ENCODE measurements at regions not wholly inside any gene's neighbourhood (a gene's known extent, or its start where the extent isn't known, plus 50 kb on each side); places are given as distances from the start of the nearest gene placed in this dataset.

DNA sequence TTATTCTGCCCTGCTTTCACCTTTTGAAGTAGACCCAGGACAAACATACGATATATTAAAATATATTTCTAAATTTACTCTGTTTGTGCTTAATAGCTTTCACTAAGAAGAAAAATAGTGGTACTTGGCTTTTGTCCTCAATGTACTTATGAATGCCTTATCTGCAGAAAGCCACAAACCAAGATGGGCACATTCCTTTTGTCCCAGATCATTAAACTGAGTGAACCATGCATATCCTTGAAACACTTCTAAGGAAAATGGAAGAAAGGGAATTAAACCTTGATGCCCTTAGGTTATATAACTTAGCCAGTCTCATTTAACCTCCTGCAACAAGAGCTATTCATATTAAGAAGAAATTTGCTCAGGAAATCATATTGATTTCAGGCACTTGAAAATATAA is 553.8 kb upstream of the CDH9 start (continued):
- TF ChIP-seq, protein P1, sequence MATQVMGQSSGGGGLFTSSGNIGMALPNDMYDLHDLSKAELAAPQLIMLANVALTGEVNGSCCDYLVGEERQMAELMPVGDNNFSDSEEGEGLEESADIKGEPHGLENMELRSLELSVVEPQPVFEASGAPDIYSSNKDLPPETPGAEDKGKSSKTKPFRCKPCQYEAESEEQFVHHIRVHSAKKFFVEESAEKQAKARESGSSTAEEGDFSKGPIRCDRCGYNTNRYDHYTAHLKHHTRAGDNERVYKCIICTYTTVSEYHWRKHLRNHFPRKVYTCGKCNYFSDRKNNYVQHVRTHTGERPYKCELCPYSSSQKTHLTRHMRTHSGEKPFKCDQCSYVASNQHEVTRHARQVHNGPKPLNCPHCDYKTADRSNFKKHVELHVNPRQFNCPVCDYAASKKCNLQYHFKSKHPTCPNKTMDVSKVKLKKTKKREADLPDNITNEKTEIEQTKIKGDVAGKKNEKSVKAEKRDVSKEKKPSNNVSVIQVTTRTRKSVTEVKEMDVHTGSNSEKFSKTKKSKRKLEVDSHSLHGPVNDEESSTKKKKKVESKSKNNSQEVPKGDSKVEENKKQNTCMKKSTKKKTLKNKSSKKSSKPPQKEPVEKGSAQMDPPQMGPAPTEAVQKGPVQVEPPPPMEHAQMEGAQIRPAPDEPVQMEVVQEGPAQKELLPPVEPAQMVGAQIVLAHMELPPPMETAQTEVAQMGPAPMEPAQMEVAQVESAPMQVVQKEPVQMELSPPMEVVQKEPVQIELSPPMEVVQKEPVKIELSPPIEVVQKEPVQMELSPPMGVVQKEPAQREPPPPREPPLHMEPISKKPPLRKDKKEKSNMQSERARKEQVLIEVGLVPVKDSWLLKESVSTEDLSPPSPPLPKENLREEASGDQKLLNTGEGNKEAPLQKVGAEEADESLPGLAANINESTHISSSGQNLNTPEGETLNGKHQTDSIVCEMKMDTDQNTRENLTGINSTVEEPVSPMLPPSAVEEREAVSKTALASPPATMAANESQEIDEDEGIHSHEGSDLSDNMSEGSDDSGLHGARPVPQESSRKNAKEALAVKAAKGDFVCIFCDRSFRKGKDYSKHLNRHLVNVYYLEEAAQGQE (IDR thresholded peaks at IDR 0.05; ENCODE audit: unreplicated experiment) = no peak

GRCh38 chr5:27590503-27590902 is 552.1 kb upstream of the CDH9 start:
- peaks cover 2% of the 10 kb centered on the region; the same call in 1 of the 3 replicates for H3K4me1 Mint-ChIP-seq
- H3K36me3 ChIP-seq (ENCODE audit: insufficient read depth) = no peaks in the 10 kb centered on the region
- no peak overlapping the region for H3K27ac Mint-ChIP-seq
- no peak overlapping the region for H3K4me3 ChIP-seq
- no peaks in the 10 kb centered on the region for H3F3A ChIP-seq (replicated peaks; ENCODE audit: low read depth)
- no peaks in the 10 kb centered on the region for H3K27me3 Mint-ChIP-seq (ENCODE audit: insufficient read depth, low read depth, poor library complexity)
- no peaks in the 10 kb centered on the region for H3K79me2 ChIP-seq (replicated peaks; ENCODE audit: insufficient read depth)
- no peaks in the 10 kb centered on the region for H3K9me2 ChIP-seq (ENCODE audit: insufficient read depth)
- H3K9me3 Mint-ChIP-seq = no peaks in the 10 kb centered on the region
- H3K4me2 ChIP-seq = no peak overlapping the region
- peaks cover 7% of the 10 kb centered on the region for H3K4me1 ChIP-seq (ENCODE audit: insufficient read depth)
- no peak overlapping the region for H2AFZ ChIP-seq
- H4K20me1 ChIP-seq (replicated peaks; ENCODE audit: insufficient read depth) = no peaks in the 10 kb centered on the region
- ATAC-seq = no peak
- no peaks in the 10 kb centered on the region for H3K27me3 ChIP-seq (ENCODE audit: insufficient read depth)
- no peaks in the 10 kb centered on the region for H3K36me3 Mint-ChIP-seq (ENCODE audit: low read depth)
- no peak overlapping the region for H3K27ac ChIP-seq (ENCODE audit: low read depth)
- no peak overlapping the region for H3K4me3 Mint-ChIP-seq
- DNase-seq (ENCODE audit: low spot score) = no peak
- TF ChIP-seq CTCF (conservative IDR thresholded peaks at IDR 0.05; ENCODE audit: low read depth in 2 of 2) = no peak
- TF ChIP-seq NANOG (IDR thresholded peaks at IDR 0.05; ENCODE audit: borderline replicate concordance) = no peak
- no peak for TF ChIP-seq JUNB (IDR thresholded peaks at IDR 0.05; ENCODE audit: unreplicated experiment)
- no peak for TF ChIP-seq CREB1 (CRISPR knock-in tag; IDR thresholded peaks at IDR 0.05; ENCODE audit: low read depth)
- no peak for TF ChIP-seq ZNF331 (CRISPR knock-in tag; IDR thresholded peaks at IDR 0.05; ENCODE audit: low read depth)
- no peak for TF ChIP-seq EZH2 (IDR thresholded peaks at IDR 0.05; ENCODE audit: low read depth, unreplicated experiment)
- no peak for TF ChIP-seq ZNF462 (CRISPR knock-in tag; IDR thresholded peaks at IDR 0.05)
- TF ChIP-seq, protein P1 (IDR thresholded peaks at IDR 0.05; ENCODE audit: unreplicated experiment) = no peak
- no peak for TF ChIP-seq STAT1 (IDR thresholded peaks at IDR 0.05; ENCODE audit: unreplicated experiment)
- no peak for TF ChIP-seq ZNF114 (CRISPR knock-in tag; IDR thresholded peaks at IDR 0.05)

Measured in GM23338 (cell line).